SH-SY5Y (cell line): ENCODE measurements at regions not wholly inside any gene's neighbourhood (a gene's known extent, or its start where the extent isn't known, plus 50 kb on each side); places are given as distances from the start of the nearest gene placed in this dataset.

Experiments used
- GATA2 ChIP-seq: IDR thresholded peaks from 2 replicates; pipeline ENCODE4 v1.6.1; 2011; ENCODE audit warnings: mild to moderate bottlenecking, low read depth, low read length
- GATA3 ChIP-seq: IDR thresholded peaks from 2 replicates; pipeline ENCODE4 v1.6.1; 2011; ENCODE audit warnings: low read depth, mild to moderate bottlenecking, low read length, moderate library complexity

DNA sequence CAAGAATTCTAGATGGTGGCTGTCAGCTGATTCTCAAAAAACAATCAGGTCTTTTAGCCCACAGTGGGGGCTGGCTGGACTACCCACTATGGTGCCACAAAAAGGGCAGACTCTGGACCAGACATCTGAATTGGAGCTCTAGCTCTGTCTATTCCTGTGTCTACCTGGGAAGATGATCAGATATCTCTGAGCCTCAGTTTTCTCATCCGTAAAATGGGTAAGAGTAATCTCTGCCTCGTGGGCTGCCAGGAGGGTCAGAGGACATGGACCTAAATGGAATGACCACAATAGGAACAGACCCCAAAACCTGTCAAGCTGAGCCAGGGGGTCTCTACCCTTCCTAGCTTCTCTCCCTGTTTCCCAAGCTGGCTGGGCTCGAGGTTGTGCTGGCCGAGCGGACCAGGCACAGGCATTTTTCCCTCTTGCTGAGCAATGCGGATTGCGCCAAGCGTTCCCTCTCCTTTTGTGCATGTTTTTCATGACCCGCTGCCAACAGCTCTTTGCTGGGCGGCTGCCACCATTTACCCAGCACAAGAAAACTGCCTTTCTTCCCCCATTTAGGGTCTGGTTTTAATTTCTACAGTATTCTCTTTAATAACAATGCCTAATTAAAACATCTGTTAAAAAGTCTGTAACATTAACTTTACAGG is 74.7 kb upstream of the MAFB start:
- TF ChIP-seq GATA2 = no peak
- TF ChIP-seq GATA3 = no peak

DNA sequence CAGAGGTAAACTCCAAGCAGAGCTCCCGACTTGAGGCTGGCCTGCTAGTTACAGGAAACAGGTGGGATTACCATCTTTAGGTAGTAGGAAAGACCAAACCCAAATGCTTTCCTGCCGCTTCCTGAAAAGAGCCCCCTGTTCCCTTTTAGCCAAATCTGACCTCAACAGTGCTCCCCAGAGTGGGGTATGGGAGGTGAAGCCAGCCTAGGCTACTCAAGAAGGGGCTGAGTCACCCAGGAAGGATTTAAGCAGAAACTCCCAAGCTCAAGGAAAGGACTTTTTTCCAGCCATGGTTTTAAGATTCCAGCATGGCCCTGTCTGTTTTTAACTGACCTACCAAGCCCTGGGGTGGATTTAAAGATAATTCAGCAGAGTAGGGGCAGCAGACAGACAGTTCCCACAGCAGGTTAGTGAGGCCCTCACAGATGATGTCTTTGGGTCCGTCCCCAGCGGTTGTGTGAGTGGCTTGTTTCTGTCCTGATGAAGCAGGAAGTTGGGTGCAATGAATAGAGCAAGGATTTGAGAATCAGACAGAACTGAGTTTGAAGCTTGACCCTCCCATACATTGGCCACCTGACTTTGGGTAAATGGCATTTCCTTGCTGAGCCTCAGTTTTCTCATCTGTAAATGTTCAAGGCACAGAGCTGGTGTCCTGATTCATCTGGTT is 76.9 kb upstream of the MAFB start:
- TF ChIP-seq GATA2 = no peak
- no peak for TF ChIP-seq GATA3

DNA sequence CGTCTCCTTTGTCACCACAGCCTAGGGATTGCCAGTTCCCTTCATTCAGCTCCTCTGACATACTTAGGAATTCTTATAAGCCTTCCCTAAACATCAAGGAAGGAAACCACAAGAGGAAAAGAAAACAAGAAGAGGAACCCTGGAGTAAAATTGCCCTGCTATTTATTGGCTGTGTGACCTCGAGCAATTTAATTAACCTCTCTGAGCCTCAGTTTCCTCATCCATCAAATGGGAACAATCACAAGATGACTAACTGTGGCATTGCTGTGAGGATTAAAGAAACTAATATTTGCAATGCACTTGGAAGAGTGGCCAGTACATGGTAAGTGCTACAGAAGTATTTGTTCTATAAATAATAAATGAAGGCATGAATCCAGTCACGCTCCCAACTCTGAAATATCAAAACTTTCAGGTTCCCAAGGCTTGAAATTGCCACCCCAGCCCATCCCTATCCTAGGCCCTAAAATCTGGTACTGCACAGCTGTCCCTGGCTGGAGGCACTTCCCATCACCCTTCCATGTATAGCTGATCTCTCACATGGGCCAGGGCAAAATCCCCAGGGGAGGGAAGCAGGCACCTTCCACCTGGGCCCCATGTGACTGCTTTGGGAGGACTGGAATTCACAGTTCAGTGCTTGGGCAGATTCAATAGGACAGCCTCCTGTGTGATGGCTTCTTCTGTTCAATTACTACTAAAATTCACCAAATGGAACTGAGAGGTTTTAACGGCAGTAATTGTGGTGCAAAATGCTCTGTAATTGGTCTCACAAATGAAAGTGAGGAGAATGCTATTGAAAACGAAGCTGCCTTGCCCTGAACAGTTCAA is 78.0 kb upstream of the MAFB start:
- TF ChIP-seq GATA3 = no peak

DNA sequence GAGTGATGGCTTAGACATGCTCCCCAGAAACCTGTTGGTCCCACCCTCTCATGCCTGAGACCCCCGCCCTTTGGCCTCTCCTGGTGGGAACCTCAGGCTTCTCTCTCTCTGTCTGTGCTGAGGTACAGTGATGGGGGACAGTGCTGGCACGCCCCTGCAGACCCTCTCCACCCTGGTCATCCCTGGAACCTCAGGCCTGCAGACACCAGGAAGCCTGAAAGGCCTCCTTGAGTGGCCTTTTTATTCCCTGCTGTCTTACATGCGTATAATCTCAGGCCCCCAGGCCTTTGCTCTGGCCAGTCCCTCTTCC is 78.5 kb upstream of the MAFB start:
- TF ChIP-seq GATA3 (no peak), GATA2 (no peak)

DNA sequence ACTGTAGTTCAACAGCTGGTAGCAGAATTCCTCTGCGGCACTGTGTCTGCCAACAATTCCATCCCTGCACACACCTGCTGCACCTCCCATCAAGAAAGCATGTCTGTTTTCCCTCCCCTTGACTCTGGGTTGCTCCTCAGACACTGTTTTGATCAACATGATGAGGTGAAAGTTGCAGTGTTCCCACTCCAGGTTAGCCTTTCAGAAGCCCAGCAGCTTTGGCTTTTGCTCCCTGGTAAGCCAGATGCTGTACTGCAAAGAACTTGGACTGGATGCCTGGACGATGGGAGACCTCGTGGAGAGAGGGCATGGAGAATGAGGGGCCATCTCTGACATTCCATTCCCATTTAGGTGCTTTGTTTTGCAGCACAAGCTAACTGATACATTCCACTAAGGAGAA is 79.1 kb upstream of the MAFB start:
- no peak for TF ChIP-seq GATA2
- no peak for TF ChIP-seq GATA3

DNA sequence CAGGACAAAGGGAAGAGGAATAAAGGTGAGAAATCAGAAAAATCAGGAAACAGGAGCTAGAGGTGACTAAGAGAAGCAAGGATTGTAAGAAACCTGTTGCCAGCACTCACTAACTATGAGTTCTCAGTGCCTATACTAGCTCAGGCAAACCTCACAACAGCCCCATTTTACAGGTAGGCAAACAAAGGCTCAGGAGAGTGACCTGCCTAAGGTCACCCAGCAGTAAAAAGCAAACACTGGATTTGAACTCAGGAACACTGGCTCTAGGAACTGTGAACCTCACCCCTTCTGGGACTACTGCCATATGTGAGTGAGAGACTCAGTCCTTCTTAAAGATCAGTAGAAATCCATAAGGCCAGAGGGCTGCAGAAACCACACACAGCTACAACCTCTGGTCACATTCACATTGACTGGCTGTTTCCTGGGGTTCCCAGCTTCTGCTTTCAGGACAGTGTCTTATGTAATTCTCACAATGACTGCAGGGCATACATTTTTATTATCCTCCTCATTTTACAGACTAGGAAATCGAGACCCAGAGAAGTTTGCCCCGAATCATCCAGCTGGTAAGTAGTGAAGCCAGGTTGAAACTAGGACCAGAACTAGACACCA is 80.7 kb upstream of the MAFB start:
- no peak for TF ChIP-seq GATA2
- no peak for TF ChIP-seq GATA3

DNA sequence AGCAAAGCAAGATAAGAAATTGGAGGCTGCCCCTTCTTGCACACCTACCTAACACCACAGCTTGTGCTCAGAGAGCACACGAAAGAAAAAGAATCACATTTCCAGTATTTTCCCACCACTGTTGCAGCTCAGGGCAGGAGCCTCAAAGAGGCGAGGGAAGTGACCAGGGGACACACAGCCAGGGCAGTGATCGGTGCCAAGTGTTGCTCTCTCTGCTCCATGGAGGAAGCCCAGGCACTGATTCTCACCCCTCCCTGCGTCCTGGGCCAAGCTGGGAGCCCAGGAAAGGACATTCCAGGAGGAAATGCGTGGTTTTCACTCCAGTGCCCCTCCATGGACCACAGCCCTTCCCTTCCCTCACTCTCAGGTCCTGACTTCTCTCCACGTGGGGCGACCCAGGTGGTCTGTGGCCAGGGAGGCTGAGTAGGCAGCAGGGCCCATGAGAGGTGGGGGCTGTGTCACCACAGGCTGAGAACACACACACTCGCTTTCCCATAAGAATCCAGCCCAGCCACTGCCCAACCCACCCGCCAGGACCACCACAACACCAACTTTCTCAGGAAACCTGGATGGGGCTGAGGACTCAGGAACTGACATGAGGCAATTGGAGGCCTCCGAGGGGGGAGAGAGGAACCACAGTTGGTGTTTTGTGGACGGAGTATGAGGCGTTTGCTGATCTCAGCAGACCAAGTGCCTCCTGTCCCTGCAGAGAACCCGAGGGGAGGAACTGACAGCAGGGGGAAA is 81.7 kb upstream of the MAFB start:
- no peak for TF ChIP-seq GATA3
- TF ChIP-seq GATA2 = no peak

DNA sequence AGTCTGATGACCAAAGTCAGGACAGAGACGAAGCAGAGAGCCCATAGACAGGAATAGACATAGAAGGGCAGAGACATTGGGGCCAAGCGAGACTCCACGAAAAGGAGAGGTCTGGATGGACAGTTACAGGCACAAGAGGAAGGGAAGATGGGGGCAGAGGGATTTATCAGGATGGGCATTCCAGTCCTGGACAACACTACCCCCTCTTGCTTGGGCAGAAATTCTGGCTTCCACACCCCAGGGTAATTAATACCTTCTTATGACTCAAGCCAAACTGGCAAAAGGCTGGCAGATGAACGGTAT is 82.2 kb upstream of the MAFB start:
- TF ChIP-seq GATA3 (no peak), GATA2 (no peak)

DNA sequence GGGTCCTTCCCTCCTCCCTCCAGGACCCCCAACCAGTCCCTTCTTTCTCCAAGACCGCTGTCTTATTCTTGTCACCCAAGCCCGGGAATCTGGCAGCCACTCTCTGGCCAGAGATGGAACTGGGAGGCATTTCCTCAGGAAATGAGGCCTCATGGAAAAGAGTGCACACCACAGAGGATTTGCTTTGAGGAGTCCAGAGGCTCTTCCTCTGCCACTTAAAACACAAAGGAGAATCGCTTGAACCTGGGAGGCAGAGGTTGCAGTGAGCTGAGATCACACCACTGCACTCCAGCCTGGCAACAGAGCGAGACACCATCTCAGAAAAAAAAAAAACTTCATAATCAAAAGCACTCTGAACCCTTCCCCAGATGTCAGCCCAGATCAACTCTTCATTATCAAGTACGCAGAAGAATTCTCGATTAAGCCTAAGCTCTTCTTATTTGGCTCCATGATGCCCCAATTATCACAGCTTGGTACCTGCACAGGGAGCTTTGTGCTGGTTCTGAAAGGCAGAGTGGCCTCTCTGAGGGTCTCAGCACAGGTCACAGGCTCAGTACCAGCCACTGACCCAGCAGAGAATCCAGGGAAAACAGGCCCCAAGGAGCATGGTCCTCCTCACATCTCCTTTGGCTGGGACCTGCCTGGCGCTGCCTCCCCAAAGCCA is 82.9 kb upstream of the MAFB start:
- no peak for TF ChIP-seq GATA3
- TF ChIP-seq GATA2 = no peak

DNA sequence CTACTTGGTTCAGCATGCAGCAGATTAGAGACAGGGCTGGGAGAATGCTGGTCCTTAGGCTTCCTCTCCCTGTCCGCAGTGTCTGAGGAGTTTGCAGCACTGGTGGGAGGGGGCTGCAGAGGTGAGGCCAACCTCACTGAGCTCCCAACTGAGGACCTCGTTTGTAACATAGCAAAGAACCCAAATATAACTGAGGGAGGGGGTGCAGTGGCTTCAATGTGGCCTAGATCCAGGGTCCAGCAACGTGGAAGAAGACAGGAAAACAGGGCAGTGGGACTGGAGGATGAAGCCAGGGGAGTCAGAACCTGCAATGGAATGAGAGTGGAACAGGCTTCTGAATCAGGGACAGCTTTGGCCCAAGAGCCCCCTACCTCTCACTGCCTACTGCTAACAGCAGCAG is 84.3 kb upstream of the MAFB start:
- TF ChIP-seq GATA3 (no peak), GATA2 (no peak)

DNA sequence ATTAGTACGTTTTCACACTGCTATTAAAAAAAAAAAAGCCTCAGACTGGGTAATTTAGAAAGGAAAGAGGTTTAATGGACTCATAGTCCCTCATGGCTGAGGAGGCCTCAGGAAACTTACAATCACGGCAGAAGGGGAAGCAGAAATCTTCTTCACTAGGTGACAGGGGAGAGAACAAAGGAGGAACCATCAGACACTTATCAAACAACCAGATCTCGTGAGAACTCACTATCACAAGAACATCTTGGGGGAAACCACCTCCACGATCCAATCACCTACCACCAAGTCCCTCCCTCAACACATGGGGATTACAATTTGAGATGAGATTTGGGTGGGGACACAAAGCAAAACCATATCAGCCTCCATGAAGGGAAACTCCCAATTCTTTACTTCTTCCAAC is 85.2 kb upstream of the MAFB start:
- TF ChIP-seq GATA3 (no peak), GATA2 (no peak)

DNA sequence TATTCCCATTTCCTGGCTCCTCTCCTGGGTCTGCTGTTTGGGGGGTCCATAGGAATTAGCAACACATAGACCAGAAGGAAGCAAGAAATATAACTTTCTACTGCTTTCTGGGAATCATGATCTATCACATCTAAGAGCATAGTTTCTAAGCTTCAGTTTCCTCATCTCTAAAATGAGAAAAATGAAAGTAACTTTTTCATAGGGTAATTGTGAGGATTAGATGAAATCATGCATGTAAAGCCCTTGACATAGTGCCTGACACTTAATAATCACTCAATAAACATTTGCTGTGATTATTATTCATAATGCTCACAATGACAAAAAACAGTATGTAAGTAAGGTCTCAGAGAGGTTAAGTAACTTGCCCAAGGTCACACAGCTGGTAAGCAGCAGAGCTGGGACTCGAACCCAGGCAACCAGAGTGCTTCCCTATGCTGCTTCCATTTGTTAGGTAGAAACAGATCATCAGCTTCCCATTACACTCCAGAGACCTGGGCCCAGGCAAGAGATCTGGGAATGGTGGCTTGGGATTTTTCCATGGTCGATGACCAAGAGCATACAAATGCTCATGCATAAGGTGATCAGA is 86.6 kb upstream of the MAFB start:
- TF ChIP-seq GATA3 = no peak

DNA sequence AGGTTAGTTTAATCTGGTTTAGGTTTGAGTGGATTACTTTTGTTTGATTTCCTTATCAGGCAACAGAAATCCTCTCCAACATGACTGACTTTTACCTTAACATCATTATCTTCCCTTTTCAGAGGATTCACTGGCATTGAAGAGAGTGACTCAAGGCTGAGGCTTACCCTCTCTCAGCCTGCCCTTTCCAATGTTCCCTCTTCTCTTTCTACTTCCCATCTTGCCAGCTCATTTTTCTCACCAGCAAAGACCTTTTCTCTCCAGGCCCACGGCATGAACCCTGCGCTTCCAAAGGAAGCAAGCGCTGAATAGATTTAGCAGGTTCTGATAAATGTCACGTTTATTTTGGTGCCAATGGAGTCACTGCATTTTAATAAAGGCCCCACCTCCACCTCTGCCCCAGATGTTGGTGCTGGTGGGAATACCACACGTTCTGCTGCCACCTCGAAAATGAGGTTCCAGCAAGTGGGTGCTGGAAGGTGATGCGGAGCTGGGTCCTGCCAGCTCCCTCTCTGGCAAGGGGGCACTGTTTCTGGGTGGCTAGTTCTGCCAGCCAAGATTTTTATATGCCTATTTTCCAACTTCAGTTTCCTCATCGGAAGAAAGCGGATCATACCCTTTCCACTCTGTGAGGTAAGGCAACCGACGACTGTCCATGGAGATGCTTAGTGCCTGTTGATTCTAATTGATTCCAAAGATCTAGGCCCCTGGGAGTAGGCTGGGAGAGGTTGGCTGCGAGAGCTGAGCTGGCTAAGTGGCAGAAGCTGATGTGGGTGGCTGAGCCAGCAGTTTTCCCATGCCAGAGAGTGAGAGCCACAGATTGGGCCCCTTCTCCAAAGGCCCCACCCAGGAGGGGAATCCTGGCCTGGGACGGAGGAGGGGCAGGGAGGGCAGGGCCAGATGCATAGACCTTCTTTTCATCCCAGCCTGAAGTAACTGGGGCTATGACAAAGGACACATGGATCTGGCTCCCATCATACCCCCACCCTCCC is 87.7 kb upstream of the MAFB start:
- no peak for TF ChIP-seq GATA3
- no peak for TF ChIP-seq GATA2
